ENCODE measurements at regions not wholly inside any gene's neighbourhood (a gene's known extent, or its start where the extent isn't known, plus 50 kb on each side); places are given as distances from the start of the nearest gene placed in this dataset.
"Not testable (repeated sequence)": the region's sequence is repeated elsewhere in the genome, so short reads cannot be mapped to it uniquely, and the experiment has no call there.

DNA sequence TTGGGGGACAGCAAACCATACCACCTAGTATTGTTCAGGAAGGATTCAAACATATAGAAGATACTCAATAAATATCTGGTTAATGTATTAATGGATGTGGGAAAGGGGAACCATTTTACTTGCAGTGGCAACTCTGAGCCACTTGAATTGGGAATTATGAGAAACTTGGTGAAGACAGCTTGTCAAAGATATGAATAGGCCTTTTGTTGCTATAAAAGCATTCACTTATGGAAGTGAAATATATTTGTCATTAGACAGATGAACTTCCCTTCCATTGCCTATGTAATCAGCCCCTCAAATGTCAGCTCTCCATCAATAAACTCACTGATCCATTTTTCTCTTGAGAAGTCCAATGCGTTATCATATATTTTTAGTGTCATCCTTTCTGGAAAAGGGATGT lies 56.1 kb downstream of the GPR85 start:
- DNase-seq (ENCODE audit: low read depth in 2 of 2): no peak

- no peak for DNase-seq (ENCODE audit: low read depth in 2 of 2)
Measured at GRCh38 chr7:113026941-113027340, 59.7 kb downstream of the GPR85 start.

GRCh38 chr7:113017144-113017857 lies 69.3 kb downstream of the GPR85 start:
- DNase-seq (ENCODE audit: low read depth in 2 of 2): not testable (repeated sequence)

GRCh38 chr7:113015034-113015645 lies 71.5 kb downstream of the GPR85 start:
- DNase-seq (ENCODE audit: low read depth in 2 of 2): no peak

DNA sequence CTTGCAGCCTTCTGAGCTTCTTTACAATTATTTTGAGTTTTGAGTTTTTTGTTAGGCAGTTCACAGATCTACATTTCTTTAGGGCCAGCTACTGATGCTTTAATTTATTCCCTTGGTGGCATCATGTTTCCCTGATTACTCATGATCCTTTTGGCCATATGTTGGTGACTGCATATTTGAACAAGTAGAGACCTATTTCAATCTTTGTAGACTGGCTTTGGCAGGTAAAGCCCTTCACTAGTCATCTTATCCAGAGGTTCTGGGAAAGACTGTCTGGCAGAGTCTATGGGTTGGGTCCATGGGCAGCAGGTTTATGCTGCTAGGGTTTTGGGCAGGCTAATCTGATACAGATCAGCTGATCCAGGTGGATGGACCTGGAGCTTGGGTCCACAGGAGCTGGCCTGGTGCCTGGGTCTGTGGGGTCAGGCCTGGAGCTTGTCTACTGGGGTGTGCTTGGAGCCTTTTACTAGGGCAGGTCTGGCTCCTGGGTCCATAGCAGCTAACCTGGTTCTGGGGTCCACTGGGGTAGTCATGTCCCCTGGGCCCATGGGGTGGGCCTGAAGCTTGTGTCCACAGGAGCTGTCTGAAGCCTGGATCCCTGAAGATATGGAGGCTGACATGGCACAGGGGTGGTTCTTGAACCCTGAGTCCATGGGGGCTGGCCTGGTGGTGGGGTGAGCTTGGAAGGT lies 72.7 kb downstream of the GPR85 start:
- no peak for DNase-seq (ENCODE audit: low read depth in 2 of 2)

DNA sequence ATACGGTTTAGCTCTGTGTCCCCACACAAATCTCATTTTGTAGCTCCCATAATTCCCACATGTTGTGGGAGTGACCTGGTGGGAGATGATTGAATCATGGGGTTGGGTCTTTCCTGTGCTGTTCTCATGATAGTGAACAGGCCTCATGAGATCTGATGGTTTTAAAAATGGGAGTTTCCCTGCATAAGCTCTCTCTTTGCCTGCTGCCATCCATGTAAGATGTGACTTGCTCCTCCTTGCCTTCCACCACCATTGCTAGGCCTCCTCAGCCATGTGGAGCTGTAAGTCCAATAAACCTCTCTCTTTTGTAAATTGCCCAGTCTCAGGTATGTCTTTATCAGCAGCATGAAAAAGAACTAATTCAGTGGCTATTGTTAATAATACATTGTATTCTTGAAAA lies 73.8 kb downstream of the GPR85 start:
- not testable (repeated sequence) for DNase-seq (ENCODE audit: low read depth in 2 of 2)

GRCh38 chr7:113010377-113010776 lies 76.2 kb downstream of the GPR85 start:
- no peak for DNase-seq (ENCODE audit: low read depth in 2 of 2)

GRCh38 chr7:113008755-113009154 lies 77.9 kb downstream of the GPR85 start:
- DNase-seq (ENCODE audit: low read depth in 2 of 2): no peak

DNA sequence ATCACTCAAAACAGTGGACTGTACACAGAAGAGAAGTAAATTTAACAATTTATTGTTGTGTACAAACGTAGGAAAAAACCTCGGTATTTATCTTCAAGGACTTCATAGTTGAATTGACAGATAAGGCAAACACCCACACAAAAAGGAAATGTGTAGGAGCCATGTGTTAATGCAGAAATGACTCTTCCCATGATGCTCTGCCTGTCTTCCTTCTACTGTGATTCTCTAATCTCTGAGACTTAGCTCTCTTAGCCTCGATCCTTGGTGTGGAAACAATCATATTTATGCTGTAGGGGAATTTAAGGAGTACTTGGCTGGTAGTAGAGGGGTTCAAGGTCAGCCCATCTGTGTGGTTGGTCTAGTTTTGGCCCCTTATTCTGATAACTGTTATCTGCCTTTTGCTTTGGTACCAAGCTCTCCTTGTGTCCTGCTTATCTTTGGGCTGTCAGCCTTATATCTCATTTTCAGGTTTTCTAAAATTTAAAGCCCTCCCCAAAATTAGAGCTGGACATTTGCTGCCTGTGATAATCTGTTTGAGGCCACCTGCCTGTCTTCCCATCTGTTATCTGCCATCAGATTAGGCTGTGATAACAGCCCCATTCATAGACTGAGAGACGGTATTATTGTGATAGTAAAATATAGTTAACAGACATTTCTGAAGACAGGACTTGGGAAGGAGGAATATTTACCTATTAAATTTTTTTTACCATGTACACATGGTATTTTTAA lies 81.7 kb downstream of the GPR85 start:
- DNase-seq (ENCODE audit: low read depth in 2 of 2): no peak

DNA sequence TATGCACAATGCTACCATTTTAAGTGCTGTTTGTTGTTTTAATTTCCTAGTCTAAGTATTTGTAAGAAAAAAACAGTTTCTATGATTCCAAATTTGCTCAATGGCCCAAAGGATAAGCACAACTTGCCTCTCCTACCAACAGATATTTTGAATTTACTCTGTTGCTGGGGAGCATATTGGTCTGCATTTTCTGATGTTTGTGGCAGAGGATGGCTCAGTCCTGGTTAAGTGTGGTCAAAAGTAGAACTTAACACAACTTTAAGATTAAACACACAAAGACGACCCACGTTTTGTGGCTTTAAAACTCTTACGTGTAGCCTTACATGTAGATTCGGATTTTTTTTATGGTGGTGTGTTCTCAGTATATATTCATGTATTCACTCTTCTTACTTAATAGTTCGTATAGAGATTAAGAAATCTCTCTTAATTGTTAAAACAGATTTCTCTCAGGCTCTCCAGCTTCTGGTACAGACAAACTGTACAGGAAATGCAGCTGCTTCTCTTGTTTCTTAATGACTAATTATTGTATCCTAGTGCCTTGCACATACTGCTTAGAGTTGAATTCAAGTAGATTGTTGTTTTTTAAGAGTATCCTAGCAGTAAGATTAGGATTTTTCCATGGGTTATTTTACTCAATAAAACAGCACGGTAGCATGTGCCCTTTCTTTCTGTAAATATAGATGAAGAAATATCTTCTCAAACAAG lies 86.2 kb downstream of the GPR85 start:
- DNase-seq (ENCODE audit: low read depth in 2 of 2): no peak

DNA sequence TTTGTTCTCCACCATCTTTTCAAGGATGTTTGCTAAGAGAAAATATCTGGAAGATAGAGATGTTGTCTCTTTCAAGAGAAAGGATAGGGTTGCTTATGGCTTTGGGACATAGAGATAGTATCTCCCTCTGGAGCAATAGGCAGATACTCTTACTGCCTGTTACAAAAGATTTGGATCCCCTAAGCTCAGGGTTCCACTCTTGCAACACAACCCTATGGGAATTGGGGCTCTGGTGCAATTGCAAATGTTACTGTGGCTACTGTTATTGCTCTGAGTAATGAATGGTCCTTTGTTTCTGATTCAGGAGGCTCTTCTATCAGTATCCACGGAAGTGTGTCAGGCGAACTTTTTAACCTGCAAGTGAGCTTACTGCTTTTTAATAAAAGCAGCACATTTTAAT lies 88.8 kb downstream of the GPR85 start:
- no peak for DNase-seq (ENCODE audit: low read depth in 2 of 2)

DNA sequence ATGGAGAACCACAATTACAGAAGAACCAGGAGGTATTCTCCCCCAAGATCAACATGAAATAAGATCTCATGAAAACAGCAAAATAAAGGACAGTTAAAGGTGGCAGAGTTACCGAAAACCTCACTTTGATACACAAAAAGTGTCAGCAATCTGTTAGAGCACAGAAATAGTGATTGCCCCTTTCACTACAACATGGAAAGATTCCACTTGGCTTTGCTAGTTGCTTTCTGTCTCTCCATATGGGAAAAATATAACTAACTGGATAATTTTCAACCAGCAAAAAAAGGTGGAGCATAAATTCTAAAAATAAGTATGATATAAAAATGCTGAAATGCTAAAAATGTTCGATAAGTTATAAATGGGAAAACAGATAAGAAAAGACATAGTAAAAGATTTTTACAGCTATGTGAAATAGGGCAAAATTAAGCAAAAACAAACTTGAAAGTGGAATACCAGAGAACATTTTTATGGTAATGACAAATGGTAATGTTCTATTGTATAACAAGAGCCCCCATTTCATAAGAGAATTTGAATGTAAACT lies 90.2 kb downstream of the GPR85 start:
- DNase-seq (ENCODE audit: low read depth in 2 of 2): no peak

GRCh38 chr7:112995059-112995824 lies 91.4 kb downstream of the GPR85 start:
- no peak for DNase-seq (ENCODE audit: low read depth in 2 of 2)

- no peak for DNase-seq (ENCODE audit: low read depth in 2 of 2)
Measured at GRCh38 chr7:112994656-112995055, 92.0 kb downstream of the GPR85 start.

GRCh38 chr7:112990624-112991023 lies 96.0 kb downstream of the GPR85 start:
- no peak for DNase-seq (ENCODE audit: low read depth in 2 of 2)

DNA sequence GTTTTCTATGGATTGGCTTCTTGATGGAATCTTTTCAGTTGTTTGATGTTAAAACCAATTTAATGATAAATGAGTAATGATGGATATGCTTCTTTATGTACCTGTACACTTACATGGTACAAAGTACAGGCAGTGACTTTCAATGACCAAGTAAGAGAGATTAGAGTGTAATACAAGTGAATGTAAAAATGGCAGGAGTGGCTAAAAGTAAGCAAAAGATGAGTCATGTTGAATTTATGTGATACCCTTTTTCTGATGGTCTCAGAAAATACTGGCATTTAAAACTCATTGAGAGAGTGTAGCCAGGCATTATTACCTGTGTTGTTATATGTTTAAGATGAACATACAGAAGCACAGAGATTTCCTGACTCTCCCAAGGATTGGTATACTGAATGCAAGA lies 97.1 kb downstream of the GPR85 start:
- no peak for DNase-seq (ENCODE audit: low read depth in 2 of 2)

DNA sequence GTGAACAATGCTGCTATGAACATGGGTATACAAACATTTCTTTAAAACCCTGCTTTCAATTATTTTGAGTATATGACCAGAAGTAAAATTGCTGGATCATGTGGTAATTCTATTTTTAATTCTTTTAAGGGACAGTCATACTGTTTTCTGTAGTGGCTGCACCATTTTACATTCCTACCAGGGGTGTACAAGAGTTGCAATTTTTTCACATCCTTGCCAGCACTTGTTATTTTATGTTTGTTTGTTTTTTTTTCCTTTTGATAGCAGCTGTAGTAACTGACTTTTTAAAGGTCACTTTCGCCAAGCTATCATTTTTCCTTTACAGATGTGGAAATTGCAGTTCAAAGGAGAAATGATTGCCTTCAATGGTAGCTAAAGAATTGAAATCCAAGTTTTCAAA lies 99.5 kb downstream of the GPR85 start:
- no peak for DNase-seq (ENCODE audit: low read depth in 2 of 2)

GRCh38 chr7:112986256-112987031 lies 100.2 kb downstream of the GPR85 start:
- no peak for DNase-seq (ENCODE audit: low read depth in 2 of 2)

GRCh38 chr7:112985377-112985987 lies 101.1 kb downstream of the GPR85 start:
- DNase-seq (ENCODE audit: low read depth in 2 of 2): no peak

Data from stimulated activated CD8-positive, alpha-beta memory T cell treated with anti-CD3 and anti-CD28 coated beads, Interleukin-7, amount 100 ng/mL, for 1 hour (primary cell).